ENCODE measurements at regions not wholly inside any gene's neighbourhood (a gene's known extent, or its start where the extent isn't known, plus 50 kb on each side); places are given as distances from the start of the nearest gene placed in this dataset.

- intact Hi-C loops (cut with micrococcal nuclease) (no loop called here), dilution Hi-C loops (cut with HindIII; ENCODE audit: low sequenced_read_pairs, unreplicated experiment) (no loop called here), in situ Hi-C loops (cut with MboI; ENCODE audit: low sequenced_read_pairs) (no loop called here)
- H4K5ac ChIP-seq (ENCODE audit: low read depth, low read length) = no peak overlapping the region
- no peak overlapping the region for H2BK15ac ChIP-seq (ENCODE audit: low read depth, low read length)
- BruUV-seq (replicated peaks) = no TSS peak
- no peak for ATAC-seq (ENCODE audit: low read depth)
- CTCF ChIA-PET = no interaction called here
- H3K36me3 ChIP-seq (ENCODE audit: control insufficient read depth, insufficient read depth, low read length) = no peaks in the 10 kb centered on the region
- H4K91ac ChIP-seq (ENCODE audit: insufficient read depth, low read depth, low read length) = no peak overlapping the region
- no peak overlapping the region for H2BK20ac ChIP-seq (ENCODE audit: low read depth, low read length)
- H3K9me3 ChIP-seq (ENCODE audit: control insufficient read depth, insufficient read depth, low read length) = peaks cover 5% of the 10 kb centered on the region
- TF ChIP-seq FOS (IDR thresholded peaks at IDR 0.05; ENCODE audit: low read depth, low read length) (no peak), BHLHE40 (IDR thresholded peaks at IDR 0.05; ENCODE audit: low read depth, low read length) (no peak), CTCF (conservative IDR thresholded peaks at IDR 0.05; ENCODE audit: low read depth, low read length) (no peak), CHD1 (IDR thresholded peaks at IDR 0.05; ENCODE audit: low read depth, low read length) (no peak), POLR2A (IDR thresholded peaks at IDR 0.05; ENCODE audit: low read depth, low read length) (no peak), RFX5 (IDR thresholded peaks at IDR 0.05; ENCODE audit: low read depth, low read length) (no peak), RCOR1 (IDR thresholded peaks at IDR 0.05; ENCODE audit: insufficient replicate concordance, low read length) (no peak), SMC3 (IDR thresholded peaks at IDR 0.05; ENCODE audit: low read depth, low read length) (no peak), NFE2L2 (IDR thresholded peaks at IDR 0.05; ENCODE audit: low read depth, low read length) (no peak), MXI1 (IDR thresholded peaks at IDR 0.05; ENCODE audit: borderline replicate concordance, low read depth, low read length) (no peak), MAZ (IDR thresholded peaks at IDR 0.05; ENCODE audit: borderline replicate concordance, low read depth, low read length) (no peak), CEBPB (IDR thresholded peaks at IDR 0.05; ENCODE audit: low read depth, low read length) (no peak), RAD21 (IDR thresholded peaks at IDR 0.05; ENCODE audit: low read length) (no peak), MAFK (IDR thresholded peaks at IDR 0.05; ENCODE audit: low read depth, low read length) (no peak), ELK1 (IDR thresholded peaks at IDR 0.05; ENCODE audit: borderline replicate concordance, low read depth, low read length) (no peak)
- H4K20me1 ChIP-seq (ENCODE audit: insufficient read depth, low read length) = no peaks in the 10 kb centered on the region
- no peak overlapping the region for H3K14ac ChIP-seq (replicated peaks; ENCODE audit: low read depth, low read length)
- H3K18ac ChIP-seq (ENCODE audit: low read depth, low read length) = no peak overlapping the region
- H3K56ac ChIP-seq (ENCODE audit: extremely low read depth, insufficient read depth, low read length) = no peak overlapping the region
- no peak overlapping the region for H2AFZ ChIP-seq (replicated peaks; ENCODE audit: low read length, poor library complexity)
- H2AK9ac ChIP-seq (replicated peaks; ENCODE audit: low read depth, low read length, poor library complexity) = no peak overlapping the region
- POLR2A ChIA-PET (ENCODE audit: unreplicated experiment) = no interaction called here
- H4K8ac ChIP-seq (ENCODE audit: low read depth in 2 of 2, low read length in 2 of 2) = no peak overlapping the region
- H3K4me2 ChIP-seq (ENCODE audit: low read depth, low read length) = no peak overlapping the region
- no peaks in the 10 kb centered on the region for H3K9me1 ChIP-seq (ENCODE audit: insufficient read depth, low read length)
- no peak overlapping the region for H2BK120ac ChIP-seq (ENCODE audit: low read depth, low read length)
- H3K4ac ChIP-seq (ENCODE audit: low read depth, low read length) = no peak overlapping the region
- no peak overlapping the region for H3K9ac ChIP-seq (ENCODE audit: low read depth, low read length)
- no peak overlapping the region for H3K23ac ChIP-seq (ENCODE audit: low read depth, low read length)
- no peak overlapping the region for H3K4me3 ChIP-seq (ENCODE audit: insufficient read depth, low read depth, low read length)
- no peak overlapping the region for H2BK5ac ChIP-seq (ENCODE audit: low read depth, low read length, poor library complexity, severe bottlenecking)
- H3K27me3 ChIP-seq (ENCODE audit: control insufficient read depth, insufficient read depth, low read length) = no peaks in the 10 kb centered on the region
- WGBS, 2 experiments (ENCODE audit: extremely low coverage in 2 of 2, insufficient read length in 1 of 2) = 17% methylated on average over 3 of the region's 12 CpGs; no CpG with 5 or more reads in 1 of the 2 experiments
- no peak overlapping the region for H2AK5ac ChIP-seq (ENCODE audit: low read depth, low read length)
- no peaks in the 10 kb centered on the region for H3K79me1 ChIP-seq (ENCODE audit: low read depth in 1 of 2, low read length in 2 of 2)
- DNase-seq = no peak
- H3K4me1 ChIP-seq (ENCODE audit: control insufficient read depth, insufficient read depth, low read length) = no peaks in the 10 kb centered on the region
- H3K27ac ChIP-seq (ENCODE audit: insufficient read depth, low read length) = no peak overlapping the region
These were observed 298.3 kb downstream of the LRRC3B start for GRCh38 chr3:26920646-26921478.

All from IMR-90 (cell line).